ENCODE measurements at regions not wholly inside any gene's neighbourhood (a gene's known extent, or its start where the extent isn't known, plus 50 kb on each side); places are given as distances from the start of the nearest gene placed in this dataset.

DNA sequence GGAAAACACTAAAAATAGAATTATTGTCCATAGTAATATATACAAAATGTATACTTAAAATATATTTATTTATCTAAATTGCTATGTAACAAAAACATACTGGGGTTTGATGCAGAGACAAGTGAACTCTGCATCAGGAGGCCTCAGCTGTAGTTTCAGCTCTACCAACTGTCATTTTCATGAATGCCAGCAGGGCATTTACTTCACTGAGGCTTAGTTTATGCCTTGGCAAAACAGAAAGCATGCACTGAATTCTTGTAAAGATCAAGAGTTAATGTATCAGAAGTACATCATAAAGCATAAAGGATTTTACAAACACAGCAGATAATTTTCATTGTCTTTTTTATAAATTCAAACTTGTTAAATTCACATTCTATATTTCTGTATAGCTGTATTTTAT, 577.0 kb downstream of the C4orf33 start:
- Histone ChIP-seq H3K9me3 (replicated peaks in 1 of 11) (peaks cover 13 to 21% (median 19%) of the 10 kb centered on the region in 11 experiments), H3K4me3 (no peak overlapping the region), H3K27ac (no peak overlapping the region), H3K9ac (no peak overlapping the region), H3K4me2 (no peak overlapping the region), H3K36me3 (no peaks in the 10 kb centered on the region; a peak in 1 of 22 replicates), H3K27me3 (no peaks in the 10 kb centered on the region), H3K4me1 (no peaks in the 10 kb centered on the region), H4K20me1 (no peaks in the 10 kb centered on the region)
- TF ChIP-seq Cebpa-rat (IDR thresholded peaks at IDR 0.05), result no peak

DNA sequence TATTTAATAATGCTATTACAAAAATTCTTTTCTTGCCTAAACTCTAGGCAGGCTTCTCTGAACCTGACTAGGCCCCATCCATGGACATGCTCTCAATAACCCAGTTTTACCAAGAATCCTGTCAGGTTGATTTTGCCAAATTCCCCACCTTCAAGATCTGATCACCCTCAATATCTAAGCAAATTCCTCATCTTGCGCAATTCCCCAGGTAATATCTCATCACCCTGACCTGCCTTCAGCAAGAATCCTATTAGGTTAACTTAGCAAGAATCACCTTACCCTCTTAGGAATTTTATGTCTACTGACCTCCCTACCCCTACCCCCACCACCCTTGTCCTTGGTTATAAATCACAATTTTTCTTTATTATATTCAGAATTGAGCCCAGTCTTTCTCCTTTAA, 579.1 kb downstream of the C4orf33 start:
- Histone ChIP-seq H3K4me3 (no peak overlapping the region), H4K20me1 (no peaks in the 10 kb centered on the region), H3K4me1 (no peaks in the 10 kb centered on the region), H3K9me3 (replicated peaks in 1 of 11) (peaks cover 16 to 24% (median 21%) of the 10 kb centered on the region in 11 experiments), H3K9ac (no peak overlapping the region), H3K27me3 (no peaks in the 10 kb centered on the region), H3K4me2 (no peak overlapping the region), H3K27ac (no peak overlapping the region), H3K36me3 (no peaks in the 10 kb centered on the region; a peak in 1 of 22 replicates)
- TF ChIP-seq Cebpa-rat (IDR thresholded peaks at IDR 0.05), result peak in 3 of 11 experiments; percentile 39 to 47 (median 43); a peak in 3 of 22 replicates

DNA sequence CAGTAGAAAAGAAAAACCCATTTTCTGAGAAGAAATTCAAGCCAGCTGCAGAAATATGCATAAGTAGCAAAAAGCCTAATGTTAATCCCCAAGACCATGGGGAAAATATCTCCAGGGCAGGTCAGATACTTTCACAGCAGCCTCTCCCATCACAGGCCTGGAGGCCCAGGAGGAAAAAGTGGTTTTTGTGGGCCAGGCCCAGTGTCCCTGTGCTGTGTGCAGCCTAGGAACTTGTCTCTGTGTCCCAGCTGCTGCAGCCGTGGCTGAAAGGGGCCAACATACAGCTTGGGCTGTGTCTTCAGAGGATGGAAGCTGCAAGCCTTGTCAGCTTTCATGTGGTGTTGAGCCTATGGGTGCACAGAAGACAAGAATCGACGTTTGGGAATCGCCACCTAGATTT, 581.0 kb downstream of the C4orf33 start:
- no peaks in the 10 kb centered on the region for H3K27me3 ChIP-seq
- H3K4me2 ChIP-seq, result no peak overlapping the region
- no peaks in the 10 kb centered on the region for H4K20me1 ChIP-seq
- no peak for TF ChIP-seq Cebpa-rat (IDR thresholded peaks at IDR 0.05)
- H3K27ac ChIP-seq, result no peak overlapping the region
- no peaks in the 10 kb centered on the region for H3K4me1 ChIP-seq
- no peaks in the 10 kb centered on the region; a peak in 1 of 22 replicates for H3K36me3 ChIP-seq
- no peak overlapping the region for H3K9ac ChIP-seq
- H3K9me3 ChIP-seq (replicated peaks in 1 of 11), result peaks cover 16 to 24% (median 21%) of the 10 kb centered on the region in 11 experiments
- H3K4me3 ChIP-seq, result no peak overlapping the region

DNA sequence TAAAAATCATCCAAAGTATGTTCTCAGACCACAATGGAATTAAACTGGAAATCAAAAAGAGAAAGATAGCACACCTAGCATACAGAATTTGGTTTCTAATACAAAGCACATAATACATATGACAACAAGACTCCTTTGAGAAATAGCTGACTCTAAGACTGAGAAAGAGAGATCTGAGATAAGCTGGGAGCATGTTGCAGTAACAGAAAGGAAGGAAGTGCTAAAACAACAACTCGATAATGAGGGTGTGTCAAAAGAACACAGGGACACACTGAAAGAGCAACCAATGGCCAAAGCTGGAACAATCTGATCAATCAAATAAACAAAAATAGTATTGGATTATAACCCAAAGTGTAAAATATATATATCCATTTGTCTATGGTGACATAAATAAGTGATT, 586.6 kb downstream of the C4orf33 start:
- Histone ChIP-seq H3K4me2 (no peak overlapping the region), H3K27me3 (no peaks in the 10 kb centered on the region), H3K9ac (no peak overlapping the region), H3K9me3 (replicated peaks in 1 of 11) (peaks cover 5 to 8% (median 6%) of the 10 kb centered on the region in 11 experiments), H3K36me3 (no peaks in the 10 kb centered on the region), H3K4me3 (no peak overlapping the region), H3K27ac (no peak overlapping the region), H3K4me1 (no peaks in the 10 kb centered on the region), H4K20me1 (no peaks in the 10 kb centered on the region)
- TF ChIP-seq Cebpa-rat (IDR thresholded peaks at IDR 0.05), result no peak

DNA sequence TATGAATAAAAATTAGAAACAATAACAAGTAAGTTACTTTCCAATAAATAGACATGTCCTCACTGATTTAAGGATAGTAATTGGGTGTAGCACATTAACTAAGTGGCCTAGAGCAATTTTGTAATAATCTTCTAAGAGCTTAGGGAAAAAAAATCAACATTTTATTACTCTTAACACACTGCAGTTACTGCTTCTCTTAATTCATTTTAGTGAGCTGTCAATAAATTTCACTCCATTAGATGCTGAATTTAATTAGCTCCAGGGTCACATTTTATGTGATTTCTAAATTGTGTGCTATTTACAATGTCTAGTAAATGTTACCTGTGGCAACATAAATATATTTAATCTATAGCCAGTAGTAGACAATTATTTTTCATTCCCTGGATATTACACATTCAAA, 612.0 kb downstream of the C4orf33 start:
- TF ChIP-seq Cebpa-rat (IDR thresholded peaks at IDR 0.05), result no peak
- no peak overlapping the region for H3K4me2 ChIP-seq
- no peaks in the 10 kb centered on the region for H3K36me3 ChIP-seq
- no peaks in the 10 kb centered on the region for H4K20me1 ChIP-seq
- H3K9ac ChIP-seq, result no peak overlapping the region
- H3K27me3 ChIP-seq, result no peaks in the 10 kb centered on the region
- H3K27ac ChIP-seq, result no peak overlapping the region
- no peaks in the 10 kb centered on the region for H3K9me3 ChIP-seq (replicated peaks in 1 of 11)
- H3K4me3 ChIP-seq, result no peak overlapping the region
- H3K4me1 ChIP-seq, result no peaks in the 10 kb centered on the region

DNA sequence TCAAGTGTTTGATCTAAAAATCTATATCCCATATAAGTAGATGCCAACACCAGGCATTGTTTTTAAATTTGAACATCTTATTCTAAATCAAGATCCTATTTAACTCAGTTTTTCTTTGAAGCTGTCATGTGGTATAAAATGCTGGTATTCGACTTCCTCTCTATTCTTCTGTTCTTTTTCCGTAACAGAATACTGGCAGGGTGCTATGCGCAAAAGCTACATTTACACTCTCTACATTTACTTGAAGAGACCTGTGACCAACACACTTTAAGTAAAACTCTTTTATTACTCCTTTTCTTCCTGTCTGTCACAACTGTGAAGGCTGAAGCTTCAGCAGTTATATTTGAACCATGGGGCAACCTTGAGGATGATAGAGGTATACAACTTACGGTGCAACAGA, 612.8 kb downstream of the C4orf33 start:
- Histone ChIP-seq H3K27ac (no peak overlapping the region), H3K27me3 (no peaks in the 10 kb centered on the region), H3K9ac (no peak overlapping the region), H3K36me3 (no peaks in the 10 kb centered on the region), H3K4me1 (no peaks in the 10 kb centered on the region), H3K4me3 (no peak overlapping the region), H4K20me1 (no peaks in the 10 kb centered on the region), H3K4me2 (no peak overlapping the region), H3K9me3 (replicated peaks in 1 of 11) (no peaks in the 10 kb centered on the region)
- no peak for TF ChIP-seq Cebpa-rat (IDR thresholded peaks at IDR 0.05)

DNA sequence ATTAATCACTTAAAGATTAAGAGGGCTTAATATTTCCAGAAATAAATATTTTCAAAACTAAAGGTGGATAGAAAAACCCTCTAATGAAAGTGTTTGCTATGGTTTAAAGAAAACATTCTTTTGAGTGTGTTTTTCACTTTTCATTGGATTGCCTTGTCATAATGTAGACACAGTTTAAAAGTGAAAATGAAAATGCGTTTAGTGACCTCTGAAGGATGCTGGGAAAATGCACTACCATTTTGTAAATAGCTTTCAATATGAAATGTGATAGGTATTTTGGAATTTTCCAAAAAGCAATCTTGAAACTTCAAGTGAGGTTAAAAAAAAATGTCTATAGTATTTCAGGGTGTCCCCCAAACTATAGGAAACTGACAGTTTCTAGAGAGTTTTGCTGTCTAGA, 642.2 kb downstream of the C4orf33 start:
- Histone ChIP-seq H3K4me1 (no peaks in the 10 kb centered on the region), H3K4me2 (no peak overlapping the region), H3K9ac (no peak overlapping the region), H3K27me3 (no peaks in the 10 kb centered on the region), H3K9me3 (replicated peaks in 1 of 11) (0 out of 22 replicates have a peak, but pooled peaks cover 0 to 2% (median 0%) of the 10 kb centered on the region in 11 experiments), H3K4me3 (no peak overlapping the region), H4K20me1 (no peaks in the 10 kb centered on the region), H3K27ac (no peak overlapping the region), H3K36me3 (no peaks in the 10 kb centered on the region)
- no peak for TF ChIP-seq Cebpa-rat (IDR thresholded peaks at IDR 0.05)

DNA sequence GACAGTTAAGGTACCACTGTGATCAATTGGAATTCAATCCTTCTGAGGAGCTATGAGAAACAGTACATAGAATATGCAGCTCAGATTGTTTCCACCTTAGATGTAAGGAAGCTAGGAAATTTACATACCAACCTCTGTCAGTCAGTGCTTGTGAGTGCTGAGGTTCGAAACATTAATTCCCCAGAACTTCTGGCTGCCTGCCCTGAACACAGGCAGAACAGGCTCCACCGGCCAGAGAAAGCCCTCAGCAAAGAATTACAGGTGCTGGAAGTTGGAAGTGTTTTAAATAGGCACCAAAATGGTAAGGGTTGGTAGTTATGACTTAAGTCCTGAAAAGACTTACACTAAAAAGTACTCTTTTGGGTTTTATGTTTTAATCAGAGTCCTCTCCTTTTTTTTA, 651.8 kb downstream of the C4orf33 start:
- no peak overlapping the region for H3K27ac ChIP-seq
- H4K20me1 ChIP-seq, result no peaks in the 10 kb centered on the region
- H3K36me3 ChIP-seq, result no peaks in the 10 kb centered on the region
- TF ChIP-seq Cebpa-rat (IDR thresholded peaks at IDR 0.05), result no peak
- H3K9ac ChIP-seq, result no peak overlapping the region
- no peak overlapping the region for H3K4me3 ChIP-seq
- no peak overlapping the region for H3K4me2 ChIP-seq
- H3K4me1 ChIP-seq, result no peaks in the 10 kb centered on the region
- H3K27me3 ChIP-seq, result no peaks in the 10 kb centered on the region
- H3K9me3 ChIP-seq (replicated peaks in 1 of 11), result no peaks in the 10 kb centered on the region

DNA sequence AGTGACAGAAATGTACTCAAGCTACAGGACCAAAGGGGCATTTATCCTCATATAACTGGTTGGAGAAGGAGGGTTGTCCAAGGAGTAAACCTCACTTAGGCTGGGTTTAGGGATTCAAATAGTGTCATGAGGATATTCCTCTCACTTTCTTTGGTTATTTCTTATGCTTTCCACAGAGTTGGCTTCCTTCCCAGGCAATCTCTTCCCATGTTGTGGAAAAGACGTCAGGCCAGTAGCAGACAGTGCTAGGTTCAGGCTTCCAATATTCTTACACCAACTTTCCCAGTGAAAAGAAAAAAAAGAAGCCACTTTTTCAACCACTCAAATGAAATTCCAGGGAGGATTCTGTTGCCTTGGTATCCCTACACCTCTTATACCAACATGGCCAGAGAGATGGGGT, 653.0 kb downstream of the C4orf33 start:
- no peaks in the 10 kb centered on the region for H3K36me3 ChIP-seq
- no peak overlapping the region for H3K4me3 ChIP-seq
- no peaks in the 10 kb centered on the region for H3K27me3 ChIP-seq
- H3K9me3 ChIP-seq (replicated peaks in 1 of 11), result no peaks in the 10 kb centered on the region
- TF ChIP-seq Cebpa-rat (IDR thresholded peaks at IDR 0.05), result no peak
- H4K20me1 ChIP-seq, result no peaks in the 10 kb centered on the region
- no peak overlapping the region for H3K4me2 ChIP-seq
- no peak overlapping the region for H3K9ac ChIP-seq
- H3K4me1 ChIP-seq, result no peaks in the 10 kb centered on the region; a peak in 2 of 20 replicates
- no peak overlapping the region for H3K27ac ChIP-seq

DNA sequence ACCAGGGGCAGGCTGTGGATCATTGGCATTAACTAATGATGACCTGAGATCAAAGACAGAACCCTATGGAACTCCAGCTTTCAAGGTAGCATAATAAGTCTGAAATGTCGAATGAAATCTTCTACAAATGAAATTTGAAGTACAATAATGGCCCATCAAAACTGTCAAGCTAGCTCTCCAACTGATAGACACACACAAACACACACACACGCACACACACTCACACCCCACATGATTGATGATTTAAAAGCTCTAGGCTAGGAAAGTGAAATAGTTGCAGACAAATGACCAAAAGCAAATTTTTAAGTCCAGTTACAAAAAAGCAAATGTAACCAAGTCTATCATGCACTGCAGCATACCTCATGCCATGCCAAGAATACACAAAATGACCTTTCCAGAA, 655.7 kb downstream of the C4orf33 start:
- no peaks in the 10 kb centered on the region; a peak in 2 of 20 replicates for H3K4me1 ChIP-seq
- H4K20me1 ChIP-seq, result no peaks in the 10 kb centered on the region
- no peak overlapping the region for H3K4me3 ChIP-seq
- H3K27me3 ChIP-seq, result no peaks in the 10 kb centered on the region
- no peak for TF ChIP-seq Cebpa-rat (IDR thresholded peaks at IDR 0.05)
- H3K36me3 ChIP-seq, result no peaks in the 10 kb centered on the region
- no peak overlapping the region for H3K9ac ChIP-seq
- H3K4me2 ChIP-seq, result no peak overlapping the region
- no peak overlapping the region for H3K27ac ChIP-seq
- H3K9me3 ChIP-seq (replicated peaks in 1 of 11), result no peaks in the 10 kb centered on the region

Data from BLaER1 treated with 17β-estradiol and CSF1 and Interleukin-3, amounts not matched to agents 10 nM and 100 nM (cell line).